ENCODE measurements at regions not wholly inside any gene's neighbourhood (a gene's known extent, or its start where the extent isn't known, plus 50 kb on each side); places are given as distances from the start of the nearest gene placed in this dataset.
"Not testable (repeated sequence)": the region's sequence is repeated elsewhere in the genome, so short reads cannot be mapped to it uniquely, and the experiment has no call there.

- peaks cover 0 to 14% (median 0%) of the 10 kb centered on the region in 3 donors for H3K4me1 ChIP-seq
- no peak overlapping the region for H3K27ac ChIP-seq
- intact Hi-C loops (cut with DNase I): no loop called here
- TF ChIP-seq POLR2A (IDR thresholded peaks at IDR 0.05): no peak
- TF ChIP-seq CTCF (IDR thresholded peaks at IDR 0.05): no peak
- no peaks in the 10 kb centered on the region for H3K27me3 ChIP-seq
- H3K36me3 ChIP-seq: no peaks in the 10 kb centered on the region
- no peak for DNase-seq
- H3K4me3 ChIP-seq: no peak overlapping the region
- WGBS, 2 donors: 73 to 77% methylated on average over 1 of the region's 1 CpG
- no peaks in the 10 kb centered on the region for H3K9me3 ChIP-seq
These were observed 599.6 kb upstream of the LCORL start for GRCh38 chr4:18621186-18621585.

GRCh38 chr4:18616720-18617119 is 595.2 kb upstream of the LCORL start:
- intact Hi-C loops (cut with DNase I): no loop called here
- no peaks in the 10 kb centered on the region for H3K36me3 ChIP-seq
- TF ChIP-seq CTCF (IDR thresholded peaks at IDR 0.05) (no peak), POLR2A (IDR thresholded peaks at IDR 0.05) (no peak)
- DNase-seq: no peak
- H3K4me3 ChIP-seq: no peak overlapping the region
- no peak overlapping the region for H3K27ac ChIP-seq
- peaks cover 0 to 15% (median 0%) of the 10 kb centered on the region in 3 donors for H3K4me1 ChIP-seq
- H3K27me3 ChIP-seq: no peaks in the 10 kb centered on the region
- no peaks in the 10 kb centered on the region for H3K9me3 ChIP-seq
- WGBS, 2 donors: 37 to 43% methylated on average over 4 to 6 of the region's 6 CpGs

GRCh38 chr4:18611026-18611425 is 589.5 kb upstream of the LCORL start:
- no peak for DNase-seq
- WGBS, 2 donors: 58 to 66% methylated on average over 2 of the region's 2 CpGs
- Histone ChIP-seq H3K27me3 (no peaks in the 10 kb centered on the region), H3K4me3 (no peak overlapping the region), H3K9me3 (no peaks in the 10 kb centered on the region), H3K27ac (no peak overlapping the region), H3K4me1 (no peaks in the 10 kb centered on the region), H3K36me3 (no peaks in the 10 kb centered on the region)
- no peak for TF ChIP-seq CTCF (IDR thresholded peaks at IDR 0.05)
- no peak for TF ChIP-seq POLR2A (IDR thresholded peaks at IDR 0.05)
- intact Hi-C loops (cut with DNase I): no loop called here

GRCh38 chr4:18608908-18609533 is 587.5 kb upstream of the LCORL start:
- intact Hi-C loops (cut with DNase I): no loop called here
- no peak overlapping the region for H3K27ac ChIP-seq
- H3K27me3 ChIP-seq: no peaks in the 10 kb centered on the region
- H3K9me3 ChIP-seq: no peaks in the 10 kb centered on the region
- TF ChIP-seq CTCF (IDR thresholded peaks at IDR 0.05) (no peak), POLR2A (IDR thresholded peaks at IDR 0.05) (no peak)
- no peaks in the 10 kb centered on the region for H3K36me3 ChIP-seq
- WGBS, 2 donors: 36 to 69% methylated on average over 4 of the region's 4 CpGs
- H3K4me3 ChIP-seq: no peak overlapping the region
- H3K4me1 ChIP-seq: no peaks in the 10 kb centered on the region
- no peak for DNase-seq

GRCh38 chr4:18602610-18603009 is 581.1 kb upstream of the LCORL start:
- 60 to 88% methylated on average over 1 to 8 of the region's 8 CpGs for WGBS, 2 donors
- H3K4me3 ChIP-seq; H3K36me3 ChIP-seq; H3K9me3 ChIP-seq; H3K27me3 ChIP-seq; DNase-seq; H3K4me1 ChIP-seq; H3K27ac ChIP-seq; intact Hi-C loops (cut with DNase I): not testable (repeated sequence)

All from esophagus squamous epithelium (tissue), 5 donors.